SH-SY5Y (cell line): ENCODE measurements at regions not wholly inside any gene's neighbourhood (a gene's known extent, or its start where the extent isn't known, plus 50 kb on each side); places are given as distances from the start of the nearest gene placed in this dataset.

Experiments
- GATA2 ChIP-seq: IDR thresholded peaks from 2 replicates; pipeline ENCODE4 v1.6.1; 2011; ENCODE audit warnings: mild to moderate bottlenecking, low read depth, low read length
- GATA3 ChIP-seq: IDR thresholded peaks from 2 replicates; pipeline ENCODE4 v1.6.1; 2011; ENCODE audit warnings: low read depth, mild to moderate bottlenecking, low read length, moderate library complexity

DNA sequence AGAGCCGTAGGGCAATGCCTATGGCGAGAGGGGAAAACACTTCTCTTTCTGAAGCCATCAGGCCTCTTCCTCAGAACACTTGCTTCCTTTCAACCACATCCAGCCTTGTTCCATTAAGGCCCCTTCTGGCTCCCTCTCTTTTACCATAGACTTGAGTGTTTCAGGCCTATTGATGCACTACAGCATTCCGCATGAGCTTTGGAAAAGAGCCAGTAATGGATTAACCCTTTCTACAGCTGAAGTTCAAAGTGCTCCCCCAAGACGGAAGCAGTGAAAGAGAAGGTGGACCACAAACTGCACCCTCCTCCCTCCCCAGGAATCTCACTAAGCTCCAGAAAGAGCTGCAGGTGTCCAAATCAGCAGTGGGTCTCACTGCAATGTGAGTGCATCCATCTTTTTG is 102.7 kb upstream of the C7orf33 start:
- TF ChIP-seq GATA2 (no peak), GATA3 (no peak)
